Ovary (tissue), 7 donors: ENCODE measurements at regions not wholly inside any gene's neighbourhood (a gene's known extent, or its start where the extent isn't known, plus 50 kb on each side); places are given as distances from the start of the nearest gene placed in this dataset.

Source experiments
- DNase-seq, 5 donors: peaks; one replicate each; pipeline ENCODE4 v3.0.0-alpha.2; 2019 to 2020
- H3K27ac ChIP-seq, 2 donors: fragments of 200-600 bp; one replicate each; pipeline versions ENCODE4 v1.5.1 to v1.8.0; 2019 to 2022
- H3K27me3 ChIP-seq: fragments of 200-600 bp; one replicate; pipeline ENCODE4 v1.8.0; 2022
- H3K36me3 ChIP-seq: fragments of 200-600 bp; sonication (generic); one replicate; pipeline ENCODE4 v1.5.1; 2019
- H3K4me1 ChIP-seq: one replicate; pipeline ENCODE4 v1.8.1; 2013; ENCODE audit warnings: mild to moderate bottlenecking, moderate library complexity; ENCODE audit not compliant: insufficient read depth
- H3K4me3 ChIP-seq: fragments of 200-600 bp; sonication (generic); one replicate; pipeline ENCODE4 v1.5.1; 2017
- H3K9me3 ChIP-seq, 2 donors: fragments of 200-600 bp in 1 of 2; sonication (generic) in 1 of 2; one replicate each; pipeline versions ENCODE4 v1.5.1 to v1.8.1; 2013 to 2019; ENCODE audit warnings: mild to moderate bottlenecking in 1 of 2, moderate library complexity in 1 of 2
- EP300 ChIP-seq: sonication (generic); formaldehyde crosslinking; IDR thresholded peaks from one replicate; pipeline ENCODE4 v1.6.1; 2017; ENCODE audit warnings: antibody characterized with exemption
- POLR2A ChIP-seq: fragments of 450-650 bp; IDR thresholded peaks from one replicate; pipeline ENCODE4 v1.6.1; 2017; ENCODE audit warnings: antibody characterized with exemption, mild to moderate bottlenecking, moderate library complexity
- WGBS, 3 donors: extraction: QIAGEN DNeasy Blood & Tissue Kit in 1 of 3; methylation state at CpG; one replicate each; pipeline versions ENCODE4 v1.1.5 to v1.1.7; 2013 to 2017; 5-methylcytosine and 5-hydroxymethylcytosine counted together
- intact Hi-C, 4 donors: fragments of 100-400 bp; cut with DNase I; formaldehyde crosslinking; loops; one replicate each; pipeline versions ENCODE4 v1.11.0 to v1.15.1; 2022 to 2023
- TF ChIP-seq, protein P1 (sequence below), 3 donors: fragments of 450-650 bp in 2 of 3; fragments of 200-600 bp in 1 of 3; IDR thresholded peaks; one replicate each; pipeline versions ENCODE4 v1.5.1 to v1.8.0; 2016 to 2022; ENCODE audit warnings: antibody characterized with exemption in 3 of 3, mild to moderate bottlenecking in 1 of 3
- donor health status: DM: no; HTN: no; CAD: no; lungs with moderate emphysema.
- donor health status: DM: no; HTN: no; CAD: no.
- donor health status: Bipolar disorder and iron deficiency.
- donor health status: DM: no; HTN: no; CAD: no.
- donor health status: DM: yes; HTN: yes; CAD: no.

DNA sequence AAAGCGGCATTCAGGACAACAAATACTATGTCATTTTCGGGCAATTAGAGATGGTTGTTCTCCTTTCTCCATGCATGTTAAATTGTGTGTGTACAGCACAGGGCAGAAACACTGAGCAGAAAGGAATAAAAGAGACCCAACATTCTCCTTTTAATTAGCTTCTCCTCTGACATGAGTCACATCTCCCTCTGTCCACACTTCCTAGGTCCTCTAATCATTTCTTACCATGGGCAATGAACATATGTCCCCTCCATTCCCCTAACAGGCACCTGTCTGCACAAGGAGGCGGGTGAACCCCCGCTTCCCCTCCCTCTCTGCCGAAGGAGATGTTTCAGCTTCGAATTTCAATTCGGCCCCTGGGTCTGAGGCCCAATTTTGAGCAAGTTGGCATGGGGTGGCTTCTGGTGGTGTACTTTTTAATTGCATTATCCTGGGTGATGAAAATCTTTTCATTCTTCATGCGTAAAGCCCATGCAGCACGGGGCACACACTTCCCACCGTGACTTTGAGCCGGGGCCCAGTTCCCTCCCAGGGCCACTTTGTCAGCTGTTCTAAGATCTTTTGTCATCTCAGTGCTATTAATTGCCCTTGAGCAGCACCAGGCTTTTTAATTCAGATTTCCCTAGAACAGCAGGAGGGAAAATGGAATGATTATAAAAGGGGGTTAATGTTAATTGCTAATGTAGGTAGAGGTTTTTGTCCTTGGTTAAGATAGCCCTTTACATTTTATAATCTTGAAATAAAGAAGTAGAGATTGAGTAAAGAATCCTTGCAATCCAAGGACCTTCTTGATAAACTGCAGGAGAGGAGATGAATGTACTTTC lies 219.5 kb upstream of the NRP1 start:
- H3K27me3 ChIP-seq = no peaks in the 10 kb centered on the region
- no peak for TF ChIP-seq EP300
- TF ChIP-seq, protein P1, sequence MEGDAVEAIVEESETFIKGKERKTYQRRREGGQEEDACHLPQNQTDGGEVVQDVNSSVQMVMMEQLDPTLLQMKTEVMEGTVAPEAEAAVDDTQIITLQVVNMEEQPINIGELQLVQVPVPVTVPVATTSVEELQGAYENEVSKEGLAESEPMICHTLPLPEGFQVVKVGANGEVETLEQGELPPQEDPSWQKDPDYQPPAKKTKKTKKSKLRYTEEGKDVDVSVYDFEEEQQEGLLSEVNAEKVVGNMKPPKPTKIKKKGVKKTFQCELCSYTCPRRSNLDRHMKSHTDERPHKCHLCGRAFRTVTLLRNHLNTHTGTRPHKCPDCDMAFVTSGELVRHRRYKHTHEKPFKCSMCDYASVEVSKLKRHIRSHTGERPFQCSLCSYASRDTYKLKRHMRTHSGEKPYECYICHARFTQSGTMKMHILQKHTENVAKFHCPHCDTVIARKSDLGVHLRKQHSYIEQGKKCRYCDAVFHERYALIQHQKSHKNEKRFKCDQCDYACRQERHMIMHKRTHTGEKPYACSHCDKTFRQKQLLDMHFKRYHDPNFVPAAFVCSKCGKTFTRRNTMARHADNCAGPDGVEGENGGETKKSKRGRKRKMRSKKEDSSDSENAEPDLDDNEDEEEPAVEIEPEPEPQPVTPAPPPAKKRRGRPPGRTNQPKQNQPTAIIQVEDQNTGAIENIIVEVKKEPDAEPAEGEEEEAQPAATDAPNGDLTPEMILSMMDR (IDR thresholded peaks at IDR 0.05) = no peak
- TF ChIP-seq POLR2A = no peak
- intact Hi-C loops = no loop called here
- H3K27ac ChIP-seq = no peak overlapping the region
- WGBS, 3 donors = 92 to 94% (median 94%) methylated on average over 11 of the region's 11 CpGs
- H3K4me1 ChIP-seq = no peaks in the 10 kb centered on the region
- H3K4me3 ChIP-seq = no peak overlapping the region
- DNase-seq = no peak
- H3K9me3 ChIP-seq = no peaks in the 10 kb centered on the region
- no peaks in the 10 kb centered on the region for H3K36me3 ChIP-seq

DNA sequence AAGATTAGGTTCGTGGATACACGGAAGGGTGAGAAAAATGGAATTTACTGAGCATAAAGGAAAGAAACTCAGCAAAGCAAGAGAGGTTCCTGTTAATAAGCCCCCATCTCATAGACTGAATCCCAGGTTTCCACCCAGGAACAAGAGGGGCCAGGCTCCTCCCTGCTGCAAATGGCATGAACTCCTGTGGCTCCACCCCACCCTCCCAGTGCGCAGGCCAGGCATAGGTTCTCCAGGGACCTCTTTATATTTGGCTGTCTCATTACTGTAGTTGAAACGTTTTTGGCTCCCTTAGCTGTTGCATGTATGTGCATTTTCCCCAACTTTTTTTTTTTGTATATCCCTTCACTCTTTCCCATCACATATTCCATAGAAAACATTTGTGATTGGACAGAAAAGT lies 217.8 kb upstream of the NRP1 start:
- DNase-seq = no peak
- intact Hi-C loops = no loop called here
- 82 to 92% (median 87%) methylated on average over 4 of the region's 4 CpGs for WGBS, 3 donors

DNA sequence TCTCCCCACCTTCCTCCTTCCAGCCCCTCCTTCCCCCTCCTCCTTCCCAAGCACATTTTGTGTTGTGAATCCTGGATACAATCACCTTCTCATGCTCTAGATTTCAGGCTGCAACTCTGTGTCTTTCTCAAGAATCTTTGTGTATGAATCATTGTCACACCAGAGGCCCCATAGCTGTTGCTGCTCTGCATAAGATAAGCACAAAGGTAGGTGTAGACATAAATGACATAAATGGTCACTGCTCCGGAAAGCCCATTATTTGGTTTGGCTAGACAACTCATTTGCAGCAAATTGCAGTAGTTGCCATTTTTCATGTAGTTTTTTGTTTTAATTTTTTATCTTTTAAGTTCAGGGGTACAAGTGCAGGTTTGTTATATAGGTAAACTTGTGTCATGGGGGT lies 216.3 kb upstream of the NRP1 start:
- 88 to 97% (median 94%) methylated on average over 1 of the region's 1 CpG for WGBS, 3 donors

More for the DNA sequence above, 217.8 kb upstream of the NRP1 start:
- H3K4me3 ChIP-seq = no peak overlapping the region
- H3K4me1 ChIP-seq = peaks cover 2% of the 10 kb centered on the region
- H3K27ac ChIP-seq = no peak overlapping the region
- no peaks in the 10 kb centered on the region for H3K9me3 ChIP-seq
- no peaks in the 10 kb centered on the region for H3K27me3 ChIP-seq
- no peaks in the 10 kb centered on the region for H3K36me3 ChIP-seq
- no peak for TF ChIP-seq EP300
- TF ChIP-seq, protein P1 (IDR thresholded peaks at IDR 0.05) = no peak
- TF ChIP-seq POLR2A = no peak

DNA sequence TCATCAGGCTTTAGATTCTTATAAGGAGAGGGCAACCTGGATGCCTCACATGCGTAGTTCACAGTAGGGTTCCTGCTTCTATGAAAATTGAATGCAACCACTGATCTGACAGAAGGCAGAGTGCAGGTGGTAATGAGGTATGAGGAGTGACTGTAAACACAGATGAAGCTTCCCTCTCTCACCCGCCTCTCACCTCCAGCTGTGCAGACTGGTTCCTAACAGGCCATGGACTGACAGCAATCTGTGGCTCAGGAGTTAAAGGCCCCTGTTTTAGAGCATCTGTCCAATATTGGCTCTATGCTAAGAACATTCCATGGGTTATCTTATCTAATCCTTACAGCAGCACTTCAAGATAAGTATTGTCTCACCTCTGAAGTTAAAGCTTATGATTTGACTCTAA lies 213.5 kb upstream of the NRP1 start:
- WGBS, 3 donors = 97 to 98% (median 98%) methylated on average over 2 of the region's 2 CpGs
- no peak for DNase-seq
- intact Hi-C loops = no loop called here
- Histone ChIP-seq H3K36me3 (no peaks in the 10 kb centered on the region), H3K4me3 (no peak overlapping the region), H3K4me1 (peaks cover 2% of the 10 kb centered on the region), H3K9me3 (no peaks in the 10 kb centered on the region), H3K27ac (no peak overlapping the region), H3K27me3 (no peaks in the 10 kb centered on the region)
- TF ChIP-seq, protein P1 (IDR thresholded peaks at IDR 0.05) = no peak
- TF ChIP-seq EP300 (no peak), POLR2A (no peak)

More for the DNA sequence above, 216.3 kb upstream of the NRP1 start:
- Histone ChIP-seq H3K36me3 (no peaks in the 10 kb centered on the region), H3K27ac (no peak overlapping the region), H3K9me3 (no peaks in the 10 kb centered on the region), H3K4me1 (peaks cover 2% of the 10 kb centered on the region), H3K4me3 (no peak overlapping the region), H3K27me3 (no peaks in the 10 kb centered on the region)
- TF ChIP-seq POLR2A = no peak
- TF ChIP-seq, protein P1 (IDR thresholded peaks at IDR 0.05) = no peak
- TF ChIP-seq EP300 = no peak
- DNase-seq = no peak
- intact Hi-C loops = no loop called here
